ENCODE measurements at regions not wholly inside any gene's neighbourhood (a gene's known extent, or its start where the extent isn't known, plus 50 kb on each side); places are given as distances from the start of the nearest gene placed in this dataset.

GRCh38 chr7:157480371-157481050 is 143.7 kb downstream of the DNAJB6 start:
- intact Hi-C loops (cut with DNase I), result no loop called here
- DNase-seq (ENCODE audit: low spot score), result peak; percentile 66

GRCh38 chr7:157481389-157481788 is 144.6 kb downstream of the DNAJB6 start:
- DNase-seq (ENCODE audit: low spot score), result no peak
- intact Hi-C loops (cut with DNase I), result no loop called here

GRCh38 chr7:157482025-157482424 is 145.2 kb downstream of the DNAJB6 start:
- intact Hi-C loops (cut with DNase I), result no loop called here
- DNase-seq (ENCODE audit: low spot score), result no peak

DNA sequence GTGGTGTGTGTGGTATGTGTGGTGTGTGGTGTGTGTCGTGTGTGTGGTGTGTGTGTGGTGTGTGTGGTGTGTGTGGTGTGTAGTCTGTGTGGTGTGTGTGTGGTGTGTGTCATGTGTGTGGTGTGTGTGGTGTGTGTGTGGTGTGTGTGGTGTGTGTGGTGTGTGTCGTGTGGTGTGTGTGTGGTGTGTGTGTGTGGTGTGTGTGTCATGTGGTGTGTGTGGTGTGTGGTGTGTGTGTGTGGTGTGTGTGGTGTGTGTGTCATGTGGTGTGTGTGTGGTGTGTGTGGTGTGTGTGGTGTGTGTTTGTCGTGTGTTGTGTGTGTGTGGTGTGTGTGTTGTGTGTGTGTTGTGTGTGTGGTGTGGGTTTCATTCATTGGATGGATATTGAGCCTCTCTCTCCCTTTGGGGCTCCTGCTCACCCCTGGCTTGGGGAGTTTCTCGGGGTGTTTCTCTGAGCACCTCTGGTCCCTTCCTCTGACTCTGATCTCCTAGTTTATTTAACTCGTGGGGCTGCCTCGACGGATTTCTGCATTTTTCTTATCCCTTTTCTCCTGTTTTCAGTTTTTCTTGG is 145.8 kb downstream of the DNAJB6 start:
- DNase-seq (ENCODE audit: low spot score), result no peak
- intact Hi-C loops (cut with DNase I), result no loop called here

DNA sequence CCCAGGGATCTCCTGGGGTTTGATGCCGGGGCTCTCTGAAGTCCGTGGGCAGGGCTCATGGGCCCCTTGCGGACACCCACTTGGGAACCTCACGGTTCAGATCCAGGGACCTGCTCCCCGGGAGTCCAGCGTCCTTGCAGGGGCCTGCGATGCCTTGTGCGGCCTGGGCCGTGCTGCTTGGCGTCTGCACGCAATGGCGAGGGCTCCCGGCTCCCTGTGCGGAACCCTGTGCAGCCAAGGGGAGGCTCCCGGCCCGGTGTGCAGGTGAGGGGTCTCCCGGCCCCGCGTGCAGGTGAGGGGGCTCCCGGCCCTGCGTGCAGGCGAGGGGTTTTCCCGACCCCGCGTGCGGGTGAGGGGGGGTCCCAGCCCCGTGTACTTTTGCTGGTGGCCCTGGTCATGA is 146.7 kb downstream of the DNAJB6 start:
- no peak for DNase-seq (ENCODE audit: low spot score)

DNA sequence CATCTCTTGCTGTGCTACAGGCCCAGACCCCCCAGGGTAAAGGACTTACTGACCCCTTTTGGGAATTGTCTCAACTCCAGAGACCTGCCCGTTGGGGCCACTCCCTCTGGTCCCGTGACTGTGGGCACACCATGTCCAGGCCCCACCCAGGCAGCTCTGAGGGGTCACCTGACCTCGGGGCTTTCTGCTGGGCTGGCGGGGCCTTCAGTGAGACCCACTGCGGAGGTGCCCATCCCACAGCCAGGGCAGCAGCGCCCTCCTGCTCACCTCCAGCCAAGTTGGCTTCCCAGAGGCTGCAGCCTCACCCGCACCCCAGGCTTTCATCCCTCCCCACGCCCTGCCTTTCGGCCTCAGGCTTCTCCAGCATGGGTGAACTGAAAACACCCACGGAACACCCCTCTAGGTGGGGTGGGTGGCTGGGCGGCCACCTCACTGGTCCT is 147.2 kb downstream of the DNAJB6 start:
- intact Hi-C loops (cut with DNase I), result no loop called here
- no peak for DNase-seq (ENCODE audit: low spot score)

More for the DNA sequence above, 146.7 kb downstream of the DNAJB6 start:
- intact Hi-C loops (cut with DNase I), result no loop called here

DNA sequence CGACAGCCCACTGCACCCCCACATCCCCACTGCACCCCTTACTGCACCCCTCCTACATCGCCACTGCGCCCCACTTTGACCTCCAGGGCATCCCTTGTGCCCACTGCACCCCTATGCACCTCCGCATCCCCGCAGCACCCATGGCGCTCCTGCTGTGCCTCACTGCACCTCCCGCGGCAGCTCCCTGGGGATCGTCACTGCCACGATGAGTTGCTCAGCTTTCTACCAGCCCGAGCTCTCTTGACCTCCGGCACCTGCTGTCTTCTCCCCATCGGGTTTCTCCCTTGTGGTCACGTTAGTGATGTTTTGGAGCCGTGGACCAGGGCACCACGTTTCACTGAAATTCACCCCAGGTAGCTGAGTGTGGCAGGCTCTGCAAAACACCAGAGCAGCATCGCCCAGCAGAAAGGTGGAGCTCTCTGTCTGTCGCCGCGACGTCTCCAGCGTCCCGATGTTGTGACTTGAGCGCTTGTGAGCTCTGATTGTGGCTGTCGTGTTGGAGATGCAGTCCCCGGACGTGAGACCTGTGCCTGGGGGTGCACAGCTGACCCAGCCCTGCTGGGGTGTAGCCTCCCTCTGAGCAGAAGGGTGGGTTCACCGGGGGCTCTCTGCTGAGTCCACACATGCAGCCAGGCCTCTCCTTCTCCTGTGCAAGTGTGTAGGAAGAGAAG is 147.7 kb downstream of the DNAJB6 start:
- DNase-seq (ENCODE audit: low spot score), result no peak
- intact Hi-C loops (cut with DNase I), result no loop called here

- no peak for DNase-seq (ENCODE audit: low spot score)
- intact Hi-C loops (cut with DNase I), result no loop called here
Observed at GRCh38 chr7:157485361-157485831, 148.6 kb downstream of the DNAJB6 start.

DNA sequence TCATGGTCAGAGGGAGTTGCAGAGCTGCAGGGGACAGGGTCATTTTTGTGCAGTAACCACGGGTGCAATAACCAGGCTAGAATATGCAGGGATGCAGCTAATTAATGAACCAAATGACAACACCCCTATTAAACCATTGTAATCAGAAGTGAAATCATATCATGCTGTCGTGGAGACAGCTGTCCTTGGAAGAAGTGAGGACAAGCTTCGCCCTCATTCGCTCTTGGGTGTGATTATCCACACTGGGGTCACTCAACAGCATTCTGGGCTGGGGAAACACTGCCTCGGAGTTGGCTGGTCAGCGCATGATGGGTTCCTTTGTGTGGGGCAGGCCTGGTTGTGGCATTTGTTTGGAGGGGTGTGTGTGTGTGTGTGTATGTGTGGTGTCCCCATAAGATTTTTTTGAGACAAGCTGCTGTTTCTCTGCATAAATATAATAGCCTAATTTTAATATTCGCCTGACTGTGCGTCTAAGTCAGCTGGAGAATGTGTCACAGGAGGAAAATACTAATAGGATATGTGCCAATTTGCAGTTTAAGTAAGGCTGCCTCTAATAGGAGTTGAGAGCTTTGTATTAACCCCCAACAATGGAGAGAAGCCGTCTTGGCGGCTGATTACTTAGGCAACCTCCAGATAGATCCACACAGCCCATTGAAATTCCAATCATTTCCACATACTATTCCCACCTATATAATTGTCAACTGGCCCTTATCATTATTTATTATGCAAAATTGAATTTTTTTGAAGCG is 149.4 kb downstream of the DNAJB6 start:
- intact Hi-C loops (cut with DNase I), result no loop called here
- DNase-seq (ENCODE audit: low spot score), result no peak

GRCh38 chr7:157487046-157487770 is 150.4 kb downstream of the DNAJB6 start:
- no peak for DNase-seq (ENCODE audit: low spot score)
- intact Hi-C loops (cut with DNase I), result no loop called here

GRCh38 chr7:157488281-157488680 is 151.5 kb downstream of the DNAJB6 start:
- intact Hi-C loops (cut with DNase I), result no loop called here
- DNase-seq (ENCODE audit: low spot score), result no peak

DNA sequence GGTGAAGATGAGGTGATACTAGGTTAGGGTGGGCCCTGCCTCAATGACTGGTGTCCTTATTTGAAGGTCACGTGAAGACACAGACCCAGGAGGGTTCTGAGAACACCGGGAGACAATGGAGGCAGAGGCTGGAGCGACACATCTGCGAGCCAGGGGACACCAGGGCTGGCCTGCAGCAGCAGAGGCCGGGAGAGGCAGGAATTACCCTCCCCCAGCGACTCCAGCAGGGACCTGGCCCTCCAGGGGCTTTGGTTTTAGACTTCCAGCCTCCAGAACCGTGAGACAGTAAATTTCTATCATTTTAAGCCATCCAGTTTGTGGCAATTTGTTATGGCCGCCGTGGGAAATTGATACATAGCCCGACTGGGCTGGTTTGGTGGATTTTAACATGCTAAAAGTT is 152.2 kb downstream of the DNAJB6 start:
- intact Hi-C loops (cut with DNase I), result no loop called here
- DNase-seq (ENCODE audit: low spot score), result no peak
